ENCODE measurements at regions not wholly inside any gene's neighbourhood (a gene's known extent, or its start where the extent isn't known, plus 50 kb on each side); places are given as distances from the start of the nearest gene placed in this dataset.
A peak's percentile ranks its signal among the peaks of the same experiment; 100 is the strongest.
"Not testable (repeated sequence)": the region's sequence is repeated elsewhere in the genome, so short reads cannot be mapped to it uniquely, and the experiment has no call there.

DNA sequence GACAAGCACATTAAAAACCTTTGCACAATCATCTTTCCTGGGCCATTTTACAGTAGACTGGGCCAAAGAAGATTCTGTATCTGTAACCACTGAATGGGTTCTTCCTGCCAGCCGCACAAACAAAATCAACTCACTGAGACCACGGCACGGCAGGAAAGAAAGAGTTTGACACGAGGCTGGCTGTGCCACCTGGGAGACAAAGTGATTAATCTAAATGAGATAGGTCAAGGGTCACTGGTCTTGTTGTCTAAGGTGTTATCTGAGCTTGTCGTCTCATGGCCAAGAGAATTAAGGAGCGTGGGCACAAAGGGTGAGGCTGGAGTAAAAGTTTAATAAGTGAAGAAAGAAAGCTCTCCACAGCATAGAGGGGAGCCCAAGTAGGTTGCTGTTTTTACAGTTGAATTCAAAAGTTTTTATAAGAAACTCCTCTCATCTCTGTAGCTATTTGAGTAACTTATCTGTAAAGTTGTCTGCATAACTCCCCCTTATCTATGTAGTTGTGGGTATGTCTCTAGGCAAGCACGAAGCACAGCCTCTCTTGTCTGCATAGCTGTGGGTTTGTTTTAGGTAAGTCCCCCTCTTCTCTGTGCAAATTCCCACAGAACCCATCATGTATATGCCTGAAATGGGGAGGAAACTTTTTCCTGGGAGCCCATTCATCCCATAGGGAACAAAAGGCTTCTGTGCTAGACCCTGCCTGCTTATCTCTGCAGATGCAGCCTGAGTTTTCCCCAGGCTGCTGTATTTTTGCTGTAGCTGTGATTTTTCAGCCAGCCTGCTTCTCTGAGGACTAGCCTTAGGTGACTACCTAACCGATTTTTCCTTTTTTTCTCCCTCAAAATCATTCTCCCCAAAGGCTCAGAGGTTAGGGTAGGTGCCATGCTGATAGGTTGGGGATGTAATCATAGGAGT, 1314.6 kb upstream of the TMEM132C start:
- peak; percentile 41 for DNase-seq (ENCODE audit: low read depth, low spot score)

DNA sequence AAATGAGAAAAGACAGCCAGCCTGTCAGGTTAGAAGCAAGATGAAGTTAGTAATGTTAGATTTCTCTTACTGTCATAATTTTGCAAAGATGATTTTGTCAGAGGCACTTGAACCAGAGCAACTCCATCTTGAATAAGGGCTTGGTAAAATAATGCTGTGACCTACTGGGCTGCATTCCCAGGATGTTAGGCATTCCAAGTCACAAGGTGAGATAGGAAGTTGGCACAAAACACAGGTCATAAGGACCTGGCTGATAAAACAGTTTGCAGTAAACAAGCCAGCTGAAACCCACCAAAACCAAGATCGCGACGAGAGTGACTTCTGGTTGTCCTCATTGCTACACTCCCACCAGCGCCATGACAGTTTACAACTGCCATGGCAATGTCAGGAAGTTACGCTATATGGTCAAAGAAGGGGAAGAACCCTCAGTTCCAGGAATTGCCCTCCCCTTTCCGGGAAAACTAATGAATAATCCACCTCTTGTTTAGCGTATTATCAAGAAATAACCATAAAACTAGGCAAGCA, 1313.5 kb upstream of the TMEM132C start:
- DNase-seq (ENCODE audit: low read depth, low spot score), result no peak

DNA sequence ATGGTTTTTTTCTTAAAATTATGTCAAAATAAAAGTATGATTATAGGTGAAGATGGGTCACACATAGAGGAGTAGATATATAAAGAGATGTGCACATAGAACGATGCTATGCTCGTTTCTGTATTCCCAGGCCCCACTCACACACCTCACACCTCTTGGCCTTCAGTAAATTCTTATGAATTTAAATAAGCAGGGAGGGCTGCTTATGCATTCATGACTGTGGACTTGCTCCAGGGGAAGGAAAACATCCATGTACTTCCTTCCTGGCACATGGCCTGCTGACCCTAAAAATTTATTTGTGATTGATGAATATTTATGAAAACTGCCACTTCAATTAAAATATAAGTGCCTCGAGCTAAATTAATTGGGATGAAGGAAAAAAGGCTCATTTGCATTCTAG, 1306.7 kb upstream of the TMEM132C start:
- no peak for DNase-seq (ENCODE audit: low read depth, low spot score)

DNA sequence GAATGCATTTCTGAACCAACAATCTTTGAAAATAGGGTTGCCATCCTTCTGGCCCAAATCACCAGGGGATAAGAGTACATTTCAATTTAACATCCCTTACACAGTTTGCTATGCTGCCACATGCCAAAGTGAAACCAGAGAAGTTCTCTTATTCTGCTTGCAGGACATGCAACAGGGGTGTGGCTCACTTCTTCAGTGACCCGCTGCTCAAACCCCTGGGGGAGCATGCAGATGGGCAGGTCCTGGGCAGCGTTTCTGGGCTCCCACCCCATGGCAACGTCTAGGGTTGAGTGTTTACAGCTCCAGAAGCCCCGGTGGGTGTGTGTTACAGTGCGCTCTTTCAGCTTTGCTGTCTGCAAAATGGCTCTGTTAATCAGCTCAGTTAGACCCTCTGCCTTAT, 1306.3 kb upstream of the TMEM132C start:
- DNase-seq (ENCODE audit: low read depth, low spot score), result no peak

DNA sequence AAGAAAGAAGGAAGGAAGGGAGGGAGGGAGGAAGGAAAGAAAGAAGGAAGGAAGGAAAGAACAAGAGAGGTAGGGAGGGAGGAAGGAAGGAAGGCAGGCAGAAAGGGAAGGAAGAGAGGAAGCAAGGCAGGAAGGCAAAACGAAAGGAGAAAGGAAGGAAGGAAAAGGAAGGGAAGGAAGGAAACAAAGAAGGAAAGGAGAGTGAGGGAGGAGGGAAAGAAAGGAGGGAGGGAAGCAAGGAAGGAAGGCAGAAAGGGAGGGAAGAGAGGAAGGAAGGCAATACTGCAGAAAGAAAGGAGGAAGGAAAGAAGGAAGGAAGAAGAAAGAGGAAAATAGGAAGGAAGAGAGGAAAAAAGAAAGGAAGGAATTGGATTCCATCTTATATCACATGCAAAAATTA, 1303.1 kb upstream of the TMEM132C start:
- DNase-seq (ENCODE audit: low read depth, low spot score), result no peak

DNA sequence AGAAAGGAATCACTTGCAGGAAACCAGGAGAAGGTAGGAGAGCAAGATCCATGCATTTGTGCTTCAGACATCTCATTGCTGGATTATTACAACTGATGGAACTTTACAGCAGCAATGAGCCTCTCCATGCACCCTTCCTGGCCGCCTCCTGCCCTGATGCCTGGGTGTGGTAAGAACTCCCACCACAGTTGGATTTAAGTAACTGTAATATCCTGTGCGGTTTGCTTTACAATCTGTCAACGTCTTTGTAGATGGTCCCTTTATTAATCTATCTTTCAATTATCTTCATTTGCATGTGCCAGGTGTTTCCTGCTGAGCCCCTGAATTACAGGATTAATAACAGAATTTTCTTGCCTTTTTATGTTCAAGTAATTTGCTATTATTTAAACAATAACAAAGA, 1300.5 kb upstream of the TMEM132C start:
- DNase-seq (ENCODE audit: low read depth, low spot score), result no peak

DNA sequence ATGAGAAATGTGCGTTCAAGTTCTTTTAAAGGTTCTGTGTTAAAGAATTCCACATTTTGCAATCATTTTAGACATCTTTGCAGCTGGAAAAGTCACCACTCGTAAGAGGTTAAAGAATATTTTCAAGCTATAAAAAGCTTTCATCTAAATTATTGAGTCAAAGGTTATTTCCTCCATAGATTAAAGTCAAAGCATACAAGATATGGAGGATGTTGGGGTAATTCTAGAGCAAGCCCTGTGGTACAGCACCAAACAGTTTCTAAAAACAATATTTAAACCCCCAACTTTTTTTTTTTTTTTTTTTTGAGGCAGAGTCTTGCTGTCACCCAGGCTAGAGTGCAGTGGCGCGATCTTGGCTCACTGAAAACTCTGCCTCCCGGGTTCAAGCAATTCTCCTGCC, 1299.8 kb upstream of the TMEM132C start:
- no peak for DNase-seq (ENCODE audit: low read depth, low spot score)

DNA sequence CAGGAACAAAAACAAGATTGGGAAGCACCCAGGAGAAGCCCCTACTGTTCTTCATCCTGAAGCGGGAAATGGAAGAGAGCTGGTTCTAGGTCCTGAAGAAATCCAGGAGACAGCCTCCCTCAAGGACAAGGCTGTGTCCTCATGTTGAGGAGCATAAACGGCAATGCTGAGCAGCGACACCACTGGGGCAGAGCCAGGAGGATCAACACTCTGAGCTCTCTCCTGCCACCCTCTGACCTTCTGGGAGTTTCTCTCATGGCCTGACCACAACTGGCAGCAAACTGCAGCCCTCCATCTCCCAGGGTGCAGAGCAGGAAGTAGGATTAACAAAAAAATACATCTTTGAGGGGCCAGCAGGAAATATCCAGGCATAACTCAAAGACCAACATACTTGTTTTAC, 1292.2 kb upstream of the TMEM132C start:
- no peak for DNase-seq (ENCODE audit: low read depth, low spot score)

DNA sequence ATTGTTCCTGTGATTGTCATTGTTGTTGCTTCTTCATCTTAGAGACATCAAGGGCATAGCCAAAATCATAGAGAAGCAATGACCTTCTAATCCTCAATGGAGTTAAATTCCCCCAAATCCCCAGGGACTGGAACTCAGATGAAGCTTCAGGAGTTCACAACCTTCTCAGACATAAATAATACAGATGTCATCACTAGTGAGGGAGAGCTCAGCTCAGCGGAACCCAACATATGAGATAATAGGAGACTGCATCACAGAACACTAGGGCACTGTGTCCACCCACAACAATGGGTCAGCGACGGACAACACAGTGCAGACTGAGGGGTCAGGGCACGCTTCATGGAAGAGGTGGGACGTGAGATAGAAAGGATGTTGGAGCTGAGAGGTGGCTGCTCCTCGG, 1290.4 kb upstream of the TMEM132C start:
- no peak for DNase-seq (ENCODE audit: low read depth, low spot score)

DNA sequence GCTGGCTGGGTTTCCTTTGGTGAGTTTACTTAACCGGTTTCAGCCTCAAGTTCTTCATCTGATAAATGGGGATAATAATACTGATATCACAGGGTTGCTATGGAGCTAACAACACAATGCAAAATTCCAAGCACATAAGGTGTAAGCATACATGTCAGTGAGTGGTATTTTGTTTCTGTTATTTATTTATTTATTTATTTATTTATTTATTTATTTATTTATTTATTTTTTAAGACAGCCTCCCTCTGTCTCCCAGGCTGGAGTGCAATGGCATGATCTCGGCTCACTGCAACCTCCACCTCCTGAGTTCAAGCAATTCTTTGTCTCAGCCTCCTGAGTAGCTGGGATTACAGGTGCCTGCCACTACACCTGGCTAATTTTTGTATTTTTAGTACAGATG, 1287.4 kb upstream of the TMEM132C start:
- DNase-seq (ENCODE audit: low read depth, low spot score), result not testable (repeated sequence)

DNA sequence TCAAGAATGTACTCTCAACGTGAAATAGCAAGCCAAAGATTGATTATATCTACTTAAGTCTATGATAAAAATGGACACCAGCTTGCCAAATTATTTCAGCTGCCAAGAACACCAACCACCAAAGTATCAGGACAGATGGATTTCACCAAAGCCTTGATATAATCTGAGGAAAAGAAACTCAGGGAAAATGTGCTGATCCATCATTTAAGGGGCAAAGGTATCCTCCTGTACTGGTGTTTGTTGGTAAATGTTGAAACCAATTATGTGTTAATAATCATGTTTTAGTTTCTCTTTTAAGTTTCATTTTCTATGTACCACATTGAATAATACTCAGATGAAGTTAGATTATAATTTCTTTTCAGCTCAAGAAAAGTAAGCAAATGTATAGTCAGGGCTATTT, 1284.3 kb upstream of the TMEM132C start:
- no peak for DNase-seq (ENCODE audit: low read depth, low spot score)

DNA sequence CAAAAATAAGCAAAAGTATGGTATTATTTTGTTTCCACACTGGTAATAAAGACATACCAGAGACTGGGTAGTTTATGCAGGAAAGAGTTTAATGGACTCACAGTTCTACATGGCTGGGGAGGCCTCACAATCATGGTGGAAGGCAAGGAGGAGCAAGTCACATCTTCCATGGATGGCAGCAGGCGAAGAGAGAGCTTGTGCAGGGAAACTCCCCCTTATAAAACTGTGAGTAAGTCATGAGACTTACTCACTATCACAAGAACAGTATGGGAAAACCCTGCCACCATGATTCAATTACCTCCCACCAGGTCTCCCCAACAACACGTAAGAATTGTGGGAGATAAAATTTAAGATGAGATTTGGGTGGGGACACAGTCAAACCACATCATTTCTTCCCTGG, 1283.2 kb upstream of the TMEM132C start:
- not testable (repeated sequence) for DNase-seq (ENCODE audit: low read depth, low spot score)

DNA sequence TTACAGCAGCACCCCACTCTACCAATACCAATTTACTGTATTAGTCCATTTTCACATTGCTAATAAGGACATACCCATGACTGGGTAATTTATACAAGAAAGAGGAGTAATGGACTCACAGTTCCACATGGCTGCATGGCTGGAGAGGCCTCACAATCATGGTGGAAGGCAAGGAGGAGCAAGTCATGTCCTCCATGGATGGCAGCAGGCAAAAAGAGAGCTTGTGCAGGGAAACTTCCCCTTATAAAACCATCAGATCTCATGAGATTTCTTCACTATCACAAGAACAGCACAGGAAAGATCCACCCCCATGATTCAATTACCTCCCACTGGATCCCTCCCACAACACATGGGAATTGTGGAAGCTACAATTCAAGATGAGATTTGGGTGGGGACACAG, 1281.3 kb upstream of the TMEM132C start:
- DNase-seq (ENCODE audit: low read depth, low spot score), result not testable (repeated sequence)

DNA sequence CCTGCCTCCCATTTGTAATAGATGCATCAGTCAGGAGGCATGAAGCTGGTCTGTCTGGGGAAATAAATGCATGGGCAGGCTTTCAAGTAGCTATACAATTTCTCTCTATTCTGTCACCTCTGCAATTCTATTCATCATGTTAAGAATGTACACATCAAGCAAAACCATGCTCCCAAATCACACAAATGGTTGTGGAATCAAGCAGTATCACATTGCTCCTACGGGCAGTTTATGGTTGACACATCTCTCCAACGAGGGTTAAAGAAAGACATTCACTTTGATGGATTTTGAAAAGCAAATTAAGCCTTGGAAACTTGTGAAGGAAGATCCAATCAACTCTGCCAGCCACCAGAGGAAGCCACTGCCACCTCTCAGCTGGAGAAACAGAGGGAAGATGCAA, 1277.4 kb upstream of the TMEM132C start:
- DNase-seq (ENCODE audit: low read depth, low spot score), result no peak

DNA sequence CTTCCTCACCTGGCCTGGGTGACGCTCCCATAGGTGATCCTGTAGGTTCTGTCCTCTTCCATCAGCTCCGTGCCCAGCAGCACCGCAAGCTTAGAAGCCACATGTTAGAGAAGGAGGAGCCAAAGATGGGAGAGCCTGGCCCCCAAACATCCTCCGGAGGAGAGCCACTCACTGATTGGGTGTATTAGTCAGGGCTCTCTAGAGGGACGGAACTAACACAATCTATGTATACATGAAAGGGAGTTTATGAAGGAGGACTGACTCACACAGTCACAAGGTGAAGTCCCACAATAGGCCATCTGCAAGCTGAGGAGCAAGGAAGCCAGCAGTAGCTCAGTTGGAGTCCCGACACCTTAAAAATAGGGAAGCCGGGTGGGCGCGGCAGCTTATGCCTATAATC, 1273.1 kb upstream of the TMEM132C start:
- DNase-seq (ENCODE audit: low read depth, low spot score), result no peak

DNA sequence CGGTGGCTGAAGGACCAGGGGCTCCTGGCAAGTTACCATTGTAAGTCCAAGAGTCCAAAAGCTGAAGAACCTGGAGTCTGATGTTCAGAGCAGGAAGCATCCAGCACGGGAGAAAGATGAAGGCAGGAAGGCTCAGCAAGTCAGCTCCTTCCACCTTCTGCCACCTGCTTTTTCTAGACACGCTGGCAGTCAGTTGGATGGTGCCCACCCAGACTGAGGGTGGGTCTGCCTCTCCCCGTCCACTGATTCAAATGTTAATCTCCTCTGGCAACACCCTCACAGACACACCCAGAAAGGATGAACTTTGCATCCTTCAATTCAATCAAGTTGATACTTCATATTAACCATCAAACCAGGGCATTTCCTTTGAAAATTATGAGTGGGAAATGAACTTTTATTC, 1272.4 kb upstream of the TMEM132C start:
- no peak for DNase-seq (ENCODE audit: low read depth, low spot score)

DNA sequence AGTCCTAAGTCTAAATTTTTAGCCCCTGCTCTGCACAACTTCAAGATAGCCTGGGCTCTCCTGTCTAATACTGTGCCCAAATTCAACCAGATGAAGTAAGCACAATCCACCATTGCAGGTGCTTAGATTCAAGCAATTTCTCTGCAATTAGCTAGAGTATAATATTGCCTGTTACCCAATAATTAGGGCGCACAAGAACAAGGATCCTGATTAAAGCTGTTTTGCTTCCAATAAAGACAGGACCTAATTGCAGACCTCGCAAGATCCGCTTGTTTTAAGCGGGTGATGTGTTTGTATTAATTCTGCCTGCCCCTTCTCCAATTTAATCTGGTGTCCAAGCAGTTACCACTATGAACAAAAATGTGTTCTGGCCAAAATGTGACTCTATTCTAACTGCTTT, 1268.9 kb upstream of the TMEM132C start:
- no peak for DNase-seq (ENCODE audit: low read depth, low spot score)

DNA sequence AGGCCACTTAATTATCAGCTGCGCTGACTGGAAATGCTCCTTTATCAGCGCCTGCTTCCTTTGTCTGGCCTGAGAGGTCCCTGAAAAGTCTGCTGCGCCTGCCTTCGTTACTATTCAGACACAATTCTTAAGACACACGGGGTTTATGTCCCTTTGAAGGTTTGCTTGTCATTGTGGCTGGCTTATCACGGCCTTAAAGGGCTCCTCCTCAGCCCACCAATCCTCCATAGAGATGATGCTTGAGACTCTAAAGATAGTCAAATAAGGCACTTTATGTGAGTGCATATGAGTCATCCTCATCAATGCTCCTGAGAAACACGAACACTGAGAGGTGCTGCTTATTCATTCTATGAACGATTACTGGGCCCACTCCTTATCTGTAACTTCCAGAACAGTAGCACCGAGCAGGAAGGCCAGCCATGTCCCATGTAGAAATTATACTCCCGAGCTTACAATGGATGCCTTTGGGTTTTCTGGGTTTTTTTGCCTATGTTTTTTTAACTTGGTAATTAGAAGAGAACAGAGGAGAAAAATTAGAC, 1268.2 kb upstream of the TMEM132C start:
- peak; percentile 50 for DNase-seq (ENCODE audit: low read depth, low spot score)

DNA sequence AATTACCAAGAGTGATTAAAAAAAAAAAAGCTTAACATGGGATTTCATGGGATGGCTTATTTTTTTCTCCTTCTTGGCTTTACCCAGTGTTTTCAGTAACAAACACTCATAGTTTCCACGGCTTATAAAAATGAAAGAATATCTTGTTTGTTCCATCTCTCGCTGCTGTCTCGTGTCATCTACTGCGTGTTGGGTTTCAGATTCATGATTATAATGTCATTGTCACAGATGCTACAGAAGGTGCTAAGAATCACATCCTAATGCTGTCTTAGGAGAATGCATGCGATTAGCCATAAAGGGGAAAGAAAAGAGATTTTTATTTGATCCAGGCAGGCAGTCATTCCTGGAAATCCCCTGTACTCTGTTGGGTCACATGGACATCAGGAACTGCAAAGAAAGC, 1267.6 kb upstream of the TMEM132C start:
- no peak for DNase-seq (ENCODE audit: low read depth, low spot score)

DNA sequence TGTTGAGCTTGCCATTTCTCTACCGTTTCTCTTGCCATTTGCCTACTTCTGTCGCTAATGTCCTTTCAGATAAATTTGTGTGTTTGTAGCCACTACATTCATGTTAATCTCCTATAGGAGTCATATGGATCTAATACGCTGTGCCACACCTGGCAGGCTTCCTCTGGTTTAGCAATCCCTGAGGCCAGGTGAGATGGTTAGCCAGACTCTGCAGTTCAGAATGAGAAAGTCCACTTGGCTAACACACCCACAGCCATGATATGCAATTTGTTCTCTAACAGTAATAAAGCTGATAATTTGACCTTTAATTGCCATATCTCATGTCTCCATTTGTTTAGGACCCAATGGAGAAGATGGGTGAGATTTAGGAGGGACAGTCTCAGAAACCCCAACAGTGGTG, 1261.6 kb upstream of the TMEM132C start:
- DNase-seq (ENCODE audit: low read depth, low spot score), result no peak

DNA sequence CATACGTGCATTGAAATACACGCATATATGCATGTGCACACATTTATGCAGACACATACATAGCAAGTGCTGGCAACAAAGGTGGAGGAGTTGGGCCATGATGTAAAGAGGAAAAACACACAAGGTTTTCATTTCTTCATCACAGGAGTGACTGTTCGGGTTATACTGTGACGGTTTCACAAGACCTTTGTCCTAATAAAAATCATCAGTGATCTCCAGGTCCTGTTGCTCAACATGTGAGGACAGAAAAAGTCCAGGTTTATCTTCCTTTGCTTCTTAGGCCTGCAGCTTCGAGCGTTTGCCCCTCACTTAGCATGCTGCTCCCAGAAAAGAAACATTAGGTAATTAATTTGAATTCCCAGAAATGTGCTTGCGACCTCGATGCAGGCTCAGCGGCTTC, 1260.0 kb upstream of the TMEM132C start:
- no peak for DNase-seq (ENCODE audit: low read depth, low spot score)

DNA sequence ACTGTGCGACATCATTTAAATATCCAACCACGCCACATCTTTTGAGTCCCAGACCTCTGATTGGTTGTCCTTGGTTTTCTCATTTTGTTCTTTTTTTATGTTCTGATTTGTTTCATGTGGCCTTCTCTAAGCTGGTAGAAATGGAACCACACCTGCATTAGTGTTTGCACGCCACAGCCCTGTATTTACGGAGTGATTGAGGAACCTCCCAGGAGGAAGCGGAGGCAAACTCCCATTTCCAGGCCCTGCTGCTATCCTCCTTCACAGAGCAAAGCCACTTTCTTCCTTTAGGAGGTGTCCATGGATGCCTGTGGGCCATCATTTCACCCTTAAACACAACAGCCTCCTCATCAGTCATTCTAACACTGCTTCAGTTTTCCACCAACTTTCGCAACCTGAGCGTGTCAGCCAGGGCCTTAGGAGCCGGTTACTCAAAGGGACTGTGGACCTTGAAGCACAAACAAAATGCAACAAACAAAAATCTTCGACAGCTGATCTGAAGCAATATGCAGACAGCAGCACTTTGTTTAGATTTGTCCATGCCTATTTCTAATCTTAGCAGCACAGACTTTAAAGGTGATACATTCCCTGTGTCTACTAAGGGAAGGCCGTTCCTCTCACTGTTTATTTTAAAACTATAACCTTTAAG, 1258.1 kb upstream of the TMEM132C start:
- DNase-seq (ENCODE audit: low read depth, low spot score), result no peak

DNA sequence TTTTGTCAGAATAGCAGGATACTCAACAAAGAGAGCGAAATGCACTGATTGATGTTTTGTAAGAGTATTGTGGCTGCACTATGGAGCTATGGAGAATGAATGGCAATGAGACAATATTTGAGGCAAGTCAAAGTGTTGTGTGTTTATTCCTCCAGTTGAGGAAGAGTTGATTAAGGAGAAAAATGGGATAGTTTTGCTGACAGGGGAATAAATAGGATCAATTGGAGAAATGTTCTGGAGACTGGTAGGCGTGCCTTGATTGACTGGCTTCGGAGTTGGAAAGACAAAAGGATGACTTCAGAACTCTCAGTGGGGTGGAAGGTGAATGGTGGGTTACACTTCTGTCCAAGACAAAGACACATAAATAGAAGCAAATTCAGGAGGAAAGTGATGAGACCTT, 1254.9 kb upstream of the TMEM132C start:
- DNase-seq (ENCODE audit: low read depth, low spot score), result no peak
